BJ (cell line): ENCODE measurements at regions not wholly inside any gene's neighbourhood (a gene's known extent, or its start where the extent isn't known, plus 50 kb on each side); places are given as distances from the start of the nearest gene placed in this dataset.

Experiments used
- CTCF ChIA-PET: fragments of 350-600 bp; formaldehyde crosslinking; extraction: SDS; loops from one replicate; lab custom pipeline; 2021; ENCODE audit warnings: antibody characterized with exemption, inconsistent platforms; lab: Yijun Ruan, JAX
- POLR2A ChIA-PET: fragments of 300-600 bp; sonication (Branson Sonifier 250); formaldehyde crosslinking; extraction: SDS; loops from one replicate; lab custom pipeline; 2021; ENCODE audit warnings: antibody characterized with exemption; lab: Charles Lee
- DNase-seq: peaks from one replicate; pipeline ENCODE4 v3.0.0-alpha.2; 2011; ENCODE audit warnings: low read depth
- H3K27me3 ChIP-seq: 2 replicates; pipeline ENCODE4 v1.6.0; 2011; ENCODE audit warnings: low read length; ENCODE audit not compliant: control insufficient read depth, insufficient read depth
- H3K36me3 ChIP-seq: 2 replicates; pipeline ENCODE4 v1.5.1; 2011; ENCODE audit warnings: low read length; ENCODE audit not compliant: control insufficient read depth, insufficient read depth
- H3K4me3 ChIP-seq: 2 replicates; pipeline ENCODE4 v1.5.1; 2011; ENCODE audit warnings: low read depth, mild to moderate bottlenecking, control low read depth, low read length
- CTCF ChIP-seq: IDR thresholded peaks from 2 replicates; pipeline ENCODE4 v1.5.1; 2011; ENCODE audit warnings: low read depth, mild to moderate bottlenecking, control low read depth, inconsistent platforms, low read length, moderate library complexity; ENCODE audit not compliant: insufficient read depth

- POLR2A ChIA-PET, result no interaction called here
- DNase-seq, result no peak
Observed at GRCh38 chr5:61651195-61651594, 319.1 kb downstream of the ZSWIM6 start.

GRCh38 chr5:61652916-61653315 lies 320.9 kb downstream of the ZSWIM6 start:
- CTCF ChIA-PET, result no interaction called here
- no peak for DNase-seq
- peaks cover 6% of the 10 kb centered on the region for H3K27me3 ChIP-seq

More at GRCh38 chr5:61651195-61651594, 319.1 kb downstream of the ZSWIM6 start:
- H3K27me3 ChIP-seq, result peaks cover 7% of the 10 kb centered on the region
- CTCF ChIA-PET, result no interaction called here
- no peak overlapping the region for H3K4me3 ChIP-seq
- no peak for TF ChIP-seq CTCF
- no peaks in the 10 kb centered on the region for H3K36me3 ChIP-seq

GRCh38 chr5:61653807-61654580 lies 321.9 kb downstream of the ZSWIM6 start:
- Histone ChIP-seq H3K4me3 (no peak overlapping the region), H3K36me3 (no peaks in the 10 kb centered on the region), H3K27me3 (peaks cover 5% of the 10 kb centered on the region)
- no peak for TF ChIP-seq CTCF
- POLR2A ChIA-PET, result no interaction called here
- DNase-seq, result no peak
- CTCF ChIA-PET, result interaction anchor here (0.5 to 1.2 kb wide), 2 partner anchors 46 to 322 kb away, joined by 3 read pairs; no protein-coding TSS in a partner anchor

More at GRCh38 chr5:61652916-61653315, 320.9 kb downstream of the ZSWIM6 start:
- Histone ChIP-seq H3K36me3 (no peaks in the 10 kb centered on the region), H3K4me3 (no peak overlapping the region)
- TF ChIP-seq CTCF, result no peak
- POLR2A ChIA-PET, result no interaction called here

- DNase-seq, result no peak
- CTCF ChIA-PET, result interaction anchor here (1.2 kb wide), 1 partner anchor 323 kb away, joined by 3 read pairs; no protein-coding TSS in a partner anchor
- H3K36me3 ChIP-seq, result no peaks in the 10 kb centered on the region
- peaks cover 5% of the 10 kb centered on the region for H3K27me3 ChIP-seq
- H3K4me3 ChIP-seq, result no peak overlapping the region
- POLR2A ChIA-PET, result no interaction called here
- TF ChIP-seq CTCF, result no peak
Observed at GRCh38 chr5:61654876-61655275, 322.8 kb downstream of the ZSWIM6 start.

GRCh38 chr5:61657010-61657409 lies 325.0 kb downstream of the ZSWIM6 start:
- POLR2A ChIA-PET, result no interaction called here
- CTCF ChIA-PET, result interaction anchor here (0.6 to 1.6 kb wide), 7 partner anchors 13 to 697 kb away, joined by 3 to 7 read pairs (median 4); no protein-coding TSS in a partner anchor

More at GRCh38 chr5:61657010-61657409, 325.0 kb downstream of the ZSWIM6 start:
- no peak for DNase-seq
- H3K4me3 ChIP-seq, result no peak overlapping the region
- TF ChIP-seq CTCF, result no peak
- peaks cover 8% of the 10 kb centered on the region for H3K27me3 ChIP-seq
- no peaks in the 10 kb centered on the region for H3K36me3 ChIP-seq
